ENCODE measurements at regions not wholly inside any gene's neighbourhood (a gene's known extent, or its start where the extent isn't known, plus 50 kb on each side); places are given as distances from the start of the nearest gene placed in this dataset.
A peak's percentile ranks its signal among the peaks of the same experiment; 100 is the strongest.
"Not testable (repeated sequence)": the region's sequence is repeated elsewhere in the genome, so short reads cannot be mapped to it uniquely, and the experiment has no call there.

DNA sequence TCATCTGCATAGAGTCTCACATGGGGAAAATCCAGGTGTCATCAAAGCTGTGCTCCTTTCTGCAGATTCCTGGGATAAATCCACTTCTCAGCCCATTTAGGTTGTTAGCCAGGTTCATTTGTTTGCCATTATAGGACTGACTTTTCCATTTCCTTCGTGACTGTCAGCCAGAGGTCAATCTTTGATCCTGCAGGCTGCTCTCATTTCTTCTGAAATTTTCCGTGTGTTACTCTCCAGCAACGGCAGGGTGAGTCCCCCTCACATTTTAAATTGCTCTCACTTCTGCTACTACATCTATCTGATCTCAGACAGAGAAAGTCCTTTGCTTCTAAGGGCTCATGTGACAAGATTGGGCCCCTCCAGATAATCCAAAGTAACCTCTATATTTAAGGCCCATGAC lies 150.7 kb upstream of the BET1 start:
- peak; percentile 35 for DNase-seq (ENCODE audit: low spot score)
- Histone ChIP-seq H3K4me1 (ENCODE audit: insufficient read depth, low read length, poor library complexity, severe bottlenecking) (no peaks in the 10 kb centered on the region), H3K9me2 (ENCODE audit: insufficient read depth, low read length) (no peaks in the 10 kb centered on the region), H2AFZ (ENCODE audit: low read length) (peak overlapping the region; percentile 49; the same call in 1 of the 2 replicates), H3K27ac (ENCODE audit: low read depth, low read length, poor library complexity, severe bottlenecking) (no peak overlapping the region), H3K9me3 (ENCODE audit: low read length) (no peaks in the 10 kb centered on the region), H3K4me3 (ENCODE audit: low read depth, low read length, poor library complexity, severe bottlenecking) (no peak overlapping the region), H3K79me2 (ENCODE audit: insufficient read depth, low read depth, low read length) (no peaks in the 10 kb centered on the region), H3K36me3 (ENCODE audit: insufficient read depth, low read length) (no peaks in the 10 kb centered on the region), H4K20me1 (ENCODE audit: insufficient read depth, low read length) (no peaks in the 10 kb centered on the region), H3K4me2 (ENCODE audit: low read length) (no peak overlapping the region)
- intact Hi-C loops (cut with micrococcal nuclease; ENCODE audit: unreplicated experiment), result no loop called here
- POLR2A ChIA-PET, result interaction anchor here (0.9 to 1.2 kb wide), 2 partner anchors 8 to 80 kb away, joined by 3 read pairs; no protein-coding TSS in a partner anchor
- CTCF ChIA-PET (ENCODE audit: unreplicated experiment), result no interaction called here
- no peak for TF ChIP-seq EZH2phosphoT487 (IDR thresholded peaks at IDR 0.05; ENCODE audit: borderline replicate concordance, low read depth, low read length)
- TF ChIP-seq, protein P1, sequence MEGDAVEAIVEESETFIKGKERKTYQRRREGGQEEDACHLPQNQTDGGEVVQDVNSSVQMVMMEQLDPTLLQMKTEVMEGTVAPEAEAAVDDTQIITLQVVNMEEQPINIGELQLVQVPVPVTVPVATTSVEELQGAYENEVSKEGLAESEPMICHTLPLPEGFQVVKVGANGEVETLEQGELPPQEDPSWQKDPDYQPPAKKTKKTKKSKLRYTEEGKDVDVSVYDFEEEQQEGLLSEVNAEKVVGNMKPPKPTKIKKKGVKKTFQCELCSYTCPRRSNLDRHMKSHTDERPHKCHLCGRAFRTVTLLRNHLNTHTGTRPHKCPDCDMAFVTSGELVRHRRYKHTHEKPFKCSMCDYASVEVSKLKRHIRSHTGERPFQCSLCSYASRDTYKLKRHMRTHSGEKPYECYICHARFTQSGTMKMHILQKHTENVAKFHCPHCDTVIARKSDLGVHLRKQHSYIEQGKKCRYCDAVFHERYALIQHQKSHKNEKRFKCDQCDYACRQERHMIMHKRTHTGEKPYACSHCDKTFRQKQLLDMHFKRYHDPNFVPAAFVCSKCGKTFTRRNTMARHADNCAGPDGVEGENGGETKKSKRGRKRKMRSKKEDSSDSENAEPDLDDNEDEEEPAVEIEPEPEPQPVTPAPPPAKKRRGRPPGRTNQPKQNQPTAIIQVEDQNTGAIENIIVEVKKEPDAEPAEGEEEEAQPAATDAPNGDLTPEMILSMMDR (conservative IDR thresholded peaks at IDR 0.05; ENCODE audit: low read length), result 0 out of 2 replicates have a peak, but pooled peaks have one; percentile 10
- no TSS peak for BruUV-seq (replicated peaks)

DNA sequence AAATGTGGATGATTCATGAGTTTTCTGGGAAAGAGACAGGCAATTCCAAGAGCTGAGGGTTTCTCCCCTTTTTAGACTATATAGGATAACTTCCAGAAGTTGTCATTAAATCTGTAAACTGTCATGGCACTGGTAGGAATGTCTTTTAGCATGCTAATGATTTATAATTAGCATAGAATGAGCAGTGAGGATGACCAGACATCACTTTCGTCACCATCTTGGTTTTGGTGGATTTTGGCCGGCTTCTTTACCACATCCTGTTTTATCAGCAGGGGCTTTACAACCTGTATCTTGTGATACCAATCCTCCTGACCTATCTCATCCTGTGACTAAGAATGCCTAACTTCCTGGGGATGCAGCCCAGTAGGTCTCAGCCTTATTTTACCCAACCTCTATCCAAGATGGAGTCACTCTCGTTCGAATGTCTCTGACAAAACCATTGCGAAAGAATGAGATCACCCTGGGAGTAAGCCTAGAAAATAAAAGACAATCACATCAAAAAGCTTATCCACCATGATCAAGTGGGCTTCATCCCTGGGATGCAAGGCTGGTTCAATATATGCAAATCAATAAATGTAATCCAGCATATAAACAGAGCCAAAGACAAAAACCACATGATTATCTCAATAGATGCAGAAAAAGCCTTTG lies 153.6 kb upstream of the BET1 start:
- DNase-seq (ENCODE audit: low spot score); CTCF ChIA-PET (ENCODE audit: unreplicated experiment); H4K20me1 ChIP-seq (ENCODE audit: insufficient read depth, low read length); H3K36me3 ChIP-seq (ENCODE audit: insufficient read depth, low read length); H3K79me2 ChIP-seq (ENCODE audit: insufficient read depth, low read depth, low read length); H3K27ac ChIP-seq (ENCODE audit: low read depth, low read length, poor library complexity, severe bottlenecking); BruUV-seq (replicated peaks); H3K9me2 ChIP-seq (ENCODE audit: insufficient read depth, low read length); POLR2A ChIA-PET; H3K4me3 ChIP-seq (ENCODE audit: low read depth, low read length, poor library complexity, severe bottlenecking); H3K9me3 ChIP-seq (ENCODE audit: low read length); H3K4me2 ChIP-seq (ENCODE audit: low read length); intact Hi-C loops (cut with micrococcal nuclease; ENCODE audit: unreplicated experiment): not testable (repeated sequence)
- peak overlapping the region; percentile 60; the same call in 1 of the 2 replicates for H2AFZ ChIP-seq (ENCODE audit: low read length)
- peaks cover 23% of the 10 kb centered on the region for H3K4me1 ChIP-seq (ENCODE audit: insufficient read depth, low read length, poor library complexity, severe bottlenecking)

DNA sequence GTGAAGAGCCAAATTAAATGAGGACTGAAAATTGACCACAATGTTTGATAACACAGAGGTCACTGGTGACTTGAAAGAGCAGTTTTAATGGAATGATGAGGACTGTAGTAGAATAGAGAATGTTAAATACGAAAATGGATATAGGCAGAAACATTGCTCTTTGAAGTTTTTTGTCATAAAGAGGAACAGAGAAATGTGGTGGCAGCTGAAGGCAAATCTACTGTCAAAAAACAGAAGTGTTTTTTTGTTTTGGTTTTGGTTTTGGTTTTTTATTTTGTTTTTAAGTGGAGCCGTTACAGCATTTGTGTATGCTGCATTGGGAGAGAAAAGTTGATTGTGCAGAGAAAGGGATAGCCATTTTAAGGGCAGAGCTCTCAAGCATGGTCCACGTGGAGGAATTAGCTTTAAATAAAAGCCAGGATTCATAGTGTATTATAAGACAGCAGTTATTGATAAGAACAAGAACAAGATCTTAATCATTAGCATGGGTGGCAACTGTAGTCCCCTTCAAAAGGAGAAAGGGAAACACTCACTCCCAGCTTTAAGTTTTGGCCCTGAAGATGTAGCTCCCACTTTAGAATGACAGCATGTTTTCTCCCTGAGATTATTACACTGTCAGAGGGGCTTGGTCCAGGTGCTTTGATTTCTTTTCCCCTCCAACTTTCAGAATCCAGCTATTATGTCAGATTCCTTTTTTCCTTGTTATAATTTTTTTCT lies 156.7 kb upstream of the BET1 start:
- H3K4me1 ChIP-seq (ENCODE audit: insufficient read depth, low read length, poor library complexity, severe bottlenecking), result peaks cover 38% of the 10 kb centered on the region
- H2AFZ ChIP-seq (ENCODE audit: low read length), result peak overlapping the region; percentile 81
- intact Hi-C loops (cut with micrococcal nuclease; ENCODE audit: unreplicated experiment), result loop anchor here (2.0 to 10.0 kb wide), 2 partner anchors 108 to 344 kb away; partner anchors contain the start of gene CASD1
- DNase-seq (ENCODE audit: low spot score), result peak; percentile 90
- POLR2A ChIA-PET, result interaction anchor here (0.7 to 1.4 kb wide), 14 partner anchors 8 to 161 kb away, joined by 3 to 6 read pairs (median 3); no protein-coding TSS in a partner anchor
- TF ChIP-seq, protein P1 (conservative IDR thresholded peaks at IDR 0.05; ENCODE audit: low read length), result no peak
- no peak for TF ChIP-seq EZH2phosphoT487 (IDR thresholded peaks at IDR 0.05; ENCODE audit: borderline replicate concordance, low read depth, low read length)
- H3K79me2 ChIP-seq (ENCODE audit: insufficient read depth, low read depth, low read length), result no peaks in the 10 kb centered on the region
- H3K4me3 ChIP-seq (ENCODE audit: low read depth, low read length, poor library complexity, severe bottlenecking), result peak overlapping the region; percentile 53
- no peaks in the 10 kb centered on the region for H4K20me1 ChIP-seq (ENCODE audit: insufficient read depth, low read length)
- CTCF ChIA-PET (ENCODE audit: unreplicated experiment), result no interaction called here
- BruUV-seq (replicated peaks), result no TSS peak
- peaks cover 9% of the 10 kb centered on the region; the same call in 1 of the 2 replicates for H3K9me3 ChIP-seq (ENCODE audit: low read length)
- H3K36me3 ChIP-seq (ENCODE audit: insufficient read depth, low read length), result no peaks in the 10 kb centered on the region; the same call in 1 of the 2 replicates
- no peaks in the 10 kb centered on the region for H3K9me2 ChIP-seq (ENCODE audit: insufficient read depth, low read length)
- H3K4me2 ChIP-seq (ENCODE audit: low read length), result peak overlapping the region; percentile 74
- H3K27ac ChIP-seq (ENCODE audit: low read depth, low read length, poor library complexity, severe bottlenecking), result peak overlapping the region; percentile 91

All from OCI-LY7 (cell line).